ENCODE measurements at regions not wholly inside any gene's neighbourhood (a gene's known extent, or its start where the extent isn't known, plus 50 kb on each side); places are given as distances from the start of the nearest gene placed in this dataset.

DNA sequence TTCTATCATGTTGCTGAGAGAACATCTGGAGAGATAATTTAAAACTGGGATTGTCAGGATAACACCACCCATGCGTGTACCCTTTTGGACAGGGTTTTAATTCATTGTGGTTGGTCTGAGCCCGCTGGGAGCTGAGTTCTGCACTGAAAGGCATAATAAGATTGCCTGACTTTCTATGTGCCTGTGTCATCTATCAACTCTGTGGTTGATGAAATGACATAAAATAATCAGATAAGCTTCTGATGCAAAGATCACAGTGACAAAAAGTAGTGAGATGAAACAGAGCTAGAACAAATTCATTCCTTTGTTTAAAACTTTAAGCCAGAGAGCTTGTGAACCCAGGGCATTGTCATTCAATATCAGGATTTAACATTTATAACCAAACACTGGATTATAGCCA, 98.7 kb downstream of the BBS10 start:
- Histone ChIP-seq H3K36me3 (ENCODE audit: control insufficient read depth in 2 of 2, insufficient read depth in 1 of 2, low read length in 2 of 2) (no peaks in the 10 kb centered on the region), H3K4me3 (ENCODE audit: low read depth, low read length) (no peak overlapping the region), H3K27ac (ENCODE audit: extremely low read depth, low read depth, low read length) (no peak overlapping the region), H3K4me1 (ENCODE audit: control insufficient read depth, insufficient read depth, low read length) (no peaks in the 10 kb centered on the region), H3K9me3 (ENCODE audit: control insufficient read depth, insufficient read depth, low read depth, low read length) (no peaks in the 10 kb centered on the region)
- TF ChIP-seq ZNF501 (tag by site-specific recombination; IDR thresholded peaks at IDR 0.05), result no peak
- TF ChIP-seq ZNF76 (tag by site-specific recombination; IDR thresholded peaks at IDR 0.05; ENCODE audit: borderline replicate concordance, low read depth), result no peak
- TF ChIP-seq ZNF473 (tag by site-specific recombination; IDR thresholded peaks at IDR 0.05), result no peak
- no peak for TF ChIP-seq ZSCAN4 (tag by site-specific recombination; IDR thresholded peaks at IDR 0.05)
- TF ChIP-seq HOXA7 (CRISPR knock-in tag; IDR thresholded peaks at IDR 0.05; ENCODE audit: borderline replicate concordance), result no peak
- no peak for TF ChIP-seq ZNF585B (tag by site-specific recombination; IDR thresholded peaks at IDR 0.05)
- TF ChIP-seq TCF7L2 (IDR thresholded peaks at IDR 0.05; ENCODE audit: borderline replicate concordance, low read depth, low read length), result no peak
- no peak for TF ChIP-seq ZNF132 (tag by site-specific recombination; IDR thresholded peaks at IDR 0.05; ENCODE audit: borderline replicate concordance)
- no peak for TF ChIP-seq ZNF560 (tag by site-specific recombination; IDR thresholded peaks at IDR 0.05; ENCODE audit: borderline replicate concordance)
- TF ChIP-seq ZNF488 (tag by site-specific recombination; IDR thresholded peaks at IDR 0.05), result no peak
- TF ChIP-seq REPIN1 (tag by site-specific recombination; IDR thresholded peaks at IDR 0.05; ENCODE audit: low read depth), result no peak
- no peak for TF ChIP-seq ZNF391 (tag by site-specific recombination; IDR thresholded peaks at IDR 0.05; ENCODE audit: borderline replicate concordance, low read depth)
- TF ChIP-seq ZNF23 (tag by site-specific recombination; IDR thresholded peaks at IDR 0.05; ENCODE audit: borderline replicate concordance), result no peak
- no peak for TF ChIP-seq ZNF19 (tag by site-specific recombination; IDR thresholded peaks at IDR 0.05; ENCODE audit: low read depth)
- TF ChIP-seq ZNF670 (tag by site-specific recombination; IDR thresholded peaks at IDR 0.05; ENCODE audit: low read depth), result no peak
- TF ChIP-seq TRIM28 (IDR thresholded peaks at IDR 0.05; ENCODE audit: borderline replicate concordance, low read length), result no peak
- TF ChIP-seq, protein P1, sequence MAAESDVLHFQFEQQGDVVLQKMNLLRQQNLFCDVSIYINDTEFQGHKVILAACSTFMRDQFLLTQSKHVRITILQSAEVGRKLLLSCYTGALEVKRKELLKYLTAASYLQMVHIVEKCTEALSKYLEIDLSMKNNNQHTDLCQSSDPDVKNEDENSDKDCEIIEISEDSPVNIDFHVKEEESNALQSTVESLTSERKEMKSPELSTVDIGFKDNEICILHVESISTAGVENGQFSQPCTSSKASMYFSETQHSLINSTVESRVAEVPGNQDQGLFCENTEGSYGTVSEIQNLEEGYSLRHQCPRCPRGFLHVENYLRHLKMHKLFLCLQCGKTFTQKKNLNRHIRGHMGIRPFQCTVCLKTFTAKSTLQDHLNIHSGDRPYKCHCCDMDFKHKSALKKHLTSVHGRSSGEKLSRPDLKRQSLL (tag by site-specific recombination; IDR thresholded peaks at IDR 0.05), result no peak
- TF ChIP-seq, protein P2, sequence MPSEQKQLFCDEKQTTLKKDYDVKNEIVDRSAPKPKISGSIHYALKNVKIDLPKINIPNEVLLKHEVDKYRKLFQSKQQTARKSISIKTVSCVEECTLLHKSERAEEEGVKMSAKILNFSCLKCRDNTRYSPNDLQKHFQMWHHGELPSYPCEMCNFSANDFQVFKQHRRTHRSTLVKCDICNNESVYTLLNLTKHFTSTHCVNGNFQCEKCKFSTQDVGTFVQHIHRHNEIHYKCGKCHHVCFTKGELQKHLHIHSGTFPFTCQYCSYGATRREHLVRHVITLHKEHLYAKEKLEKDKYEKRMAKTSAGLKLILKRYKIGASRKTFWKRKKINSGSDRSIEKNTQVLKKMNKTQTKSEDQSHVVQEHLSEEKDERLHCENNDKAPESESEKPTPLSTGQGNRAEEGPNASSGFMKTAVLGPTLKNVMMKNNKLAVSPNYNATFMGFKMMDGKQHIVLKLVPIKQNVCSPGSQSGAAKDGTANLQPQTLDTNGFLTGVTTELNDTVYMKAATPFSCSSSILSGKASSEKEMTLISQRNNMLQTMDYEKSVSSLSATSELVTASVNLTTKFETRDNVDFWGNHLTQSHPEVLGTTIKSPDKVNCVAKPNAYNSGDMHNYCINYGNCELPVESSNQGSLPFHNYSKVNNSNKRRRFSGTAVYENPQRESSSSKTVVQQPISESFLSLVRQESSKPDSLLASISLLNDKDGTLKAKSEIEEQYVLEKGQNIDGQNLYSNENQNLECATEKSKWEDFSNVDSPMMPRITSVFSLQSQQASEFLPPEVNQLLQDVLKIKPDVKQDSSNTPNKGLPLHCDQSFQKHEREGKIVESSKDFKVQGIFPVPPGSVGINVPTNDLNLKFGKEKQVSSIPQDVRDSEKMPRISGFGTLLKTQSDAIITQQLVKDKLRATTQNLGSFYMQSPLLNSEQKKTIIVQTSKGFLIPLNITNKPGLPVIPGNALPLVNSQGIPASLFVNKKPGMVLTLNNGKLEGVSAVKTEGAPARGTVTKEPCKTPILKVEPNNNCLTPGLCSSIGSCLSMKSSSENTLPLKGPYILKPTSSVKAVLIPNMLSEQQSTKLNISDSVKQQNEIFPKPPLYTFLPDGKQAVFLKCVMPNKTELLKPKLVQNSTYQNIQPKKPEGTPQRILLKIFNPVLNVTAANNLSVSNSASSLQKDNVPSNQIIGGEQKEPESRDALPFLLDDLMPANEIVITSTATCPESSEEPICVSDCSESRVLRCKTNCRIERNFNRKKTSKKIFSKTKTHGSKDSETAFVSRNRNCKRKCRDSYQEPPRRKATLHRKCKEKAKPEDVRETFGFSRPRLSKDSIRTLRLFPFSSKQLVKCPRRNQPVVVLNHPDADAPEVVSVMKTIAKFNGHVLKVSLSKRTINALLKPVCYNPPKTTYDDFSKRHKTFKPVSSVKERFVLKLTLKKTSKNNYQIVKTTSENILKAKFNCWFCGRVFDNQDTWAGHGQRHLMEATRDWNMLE (tag by site-specific recombination; conservative IDR thresholded peaks at IDR 0.05; ENCODE audit: low read depth), result no peak
- TF ChIP-seq ZNF10 (tag by site-specific recombination; IDR thresholded peaks at IDR 0.05), result no peak
- TF ChIP-seq ZNF433 (tag by site-specific recombination; IDR thresholded peaks at IDR 0.05; ENCODE audit: low read depth), result no peak
- POLR2A ChIA-PET, result no interaction called here
- CTCF ChIA-PET, result no interaction called here

Data from HEK293 (cell line).